ENCODE measurements at regions not wholly inside any gene's neighbourhood (a gene's known extent, or its start where the extent isn't known, plus 50 kb on each side); places are given as distances from the start of the nearest gene placed in this dataset.

DNA sequence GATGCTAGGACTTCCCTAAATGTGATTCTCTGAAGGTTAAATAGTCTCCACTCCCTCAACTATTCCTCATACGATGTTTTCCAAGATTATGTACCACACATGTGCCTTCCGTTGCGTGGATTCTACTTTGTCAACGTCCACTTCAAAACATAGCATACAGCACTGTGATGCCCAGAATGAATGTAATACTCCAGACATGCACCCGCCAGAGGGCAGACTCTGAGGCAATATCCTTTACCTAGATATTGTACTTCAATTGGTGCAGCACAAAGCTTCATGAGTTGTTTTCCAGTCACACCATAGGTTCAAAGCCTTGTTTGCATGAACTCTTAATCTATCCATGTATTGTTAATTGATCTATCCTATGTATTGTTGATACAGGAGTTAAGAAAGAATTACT is 201.0 kb upstream of the NABP1 start:
- TF ChIP-seq, protein P1, sequence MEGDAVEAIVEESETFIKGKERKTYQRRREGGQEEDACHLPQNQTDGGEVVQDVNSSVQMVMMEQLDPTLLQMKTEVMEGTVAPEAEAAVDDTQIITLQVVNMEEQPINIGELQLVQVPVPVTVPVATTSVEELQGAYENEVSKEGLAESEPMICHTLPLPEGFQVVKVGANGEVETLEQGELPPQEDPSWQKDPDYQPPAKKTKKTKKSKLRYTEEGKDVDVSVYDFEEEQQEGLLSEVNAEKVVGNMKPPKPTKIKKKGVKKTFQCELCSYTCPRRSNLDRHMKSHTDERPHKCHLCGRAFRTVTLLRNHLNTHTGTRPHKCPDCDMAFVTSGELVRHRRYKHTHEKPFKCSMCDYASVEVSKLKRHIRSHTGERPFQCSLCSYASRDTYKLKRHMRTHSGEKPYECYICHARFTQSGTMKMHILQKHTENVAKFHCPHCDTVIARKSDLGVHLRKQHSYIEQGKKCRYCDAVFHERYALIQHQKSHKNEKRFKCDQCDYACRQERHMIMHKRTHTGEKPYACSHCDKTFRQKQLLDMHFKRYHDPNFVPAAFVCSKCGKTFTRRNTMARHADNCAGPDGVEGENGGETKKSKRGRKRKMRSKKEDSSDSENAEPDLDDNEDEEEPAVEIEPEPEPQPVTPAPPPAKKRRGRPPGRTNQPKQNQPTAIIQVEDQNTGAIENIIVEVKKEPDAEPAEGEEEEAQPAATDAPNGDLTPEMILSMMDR (conservative IDR thresholded peaks at IDR 0.05): no peak
- H3K27ac ChIP-seq: no peak overlapping the region

DNA sequence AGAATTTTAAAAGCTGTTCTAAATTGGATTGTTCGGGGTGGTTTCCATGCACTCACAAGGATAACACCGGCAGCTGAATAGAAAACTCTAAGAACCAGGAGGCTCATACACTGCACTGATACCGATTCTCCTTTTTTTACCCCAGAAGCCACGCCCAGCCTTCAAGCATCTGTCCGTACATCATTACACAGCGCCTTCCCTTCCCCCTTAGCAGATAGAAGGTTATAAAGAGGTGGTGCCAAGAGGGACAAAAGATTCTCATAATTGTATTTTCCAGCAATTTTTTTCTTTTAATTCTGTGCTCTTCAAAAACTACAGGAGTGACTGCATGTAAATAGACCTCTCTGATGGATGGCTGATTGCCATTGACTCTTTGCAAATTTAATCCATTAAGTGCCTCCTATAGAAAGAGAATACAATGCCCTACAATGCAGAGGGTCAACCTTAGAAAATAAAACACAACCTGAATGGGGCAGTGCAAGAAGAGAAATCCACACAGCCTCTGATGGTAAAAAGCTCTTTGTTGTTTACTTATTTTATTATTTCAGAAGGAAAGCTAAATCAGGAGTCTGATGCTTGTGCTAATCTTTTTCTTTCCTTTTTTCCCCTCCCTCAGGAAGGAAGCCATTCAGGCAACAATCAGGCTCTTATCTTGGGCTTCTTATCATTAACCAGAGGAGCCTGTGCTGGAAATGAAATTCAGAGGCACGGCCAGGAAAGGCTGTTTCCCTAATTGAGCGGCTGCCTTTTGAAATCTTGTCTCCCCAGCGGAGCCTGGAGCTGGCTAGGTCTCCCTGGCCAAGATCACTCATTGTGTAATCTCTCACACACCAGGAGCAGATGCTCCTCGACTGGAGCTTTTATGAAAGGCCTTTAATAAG is 198.9 kb upstream of the NABP1 start:
- peak overlapping the region; percentile 15; the same call in 1 of the 2 replicates for H3K27ac ChIP-seq
- TF ChIP-seq, protein P1 (conservative IDR thresholded peaks at IDR 0.05): no peak

DNA sequence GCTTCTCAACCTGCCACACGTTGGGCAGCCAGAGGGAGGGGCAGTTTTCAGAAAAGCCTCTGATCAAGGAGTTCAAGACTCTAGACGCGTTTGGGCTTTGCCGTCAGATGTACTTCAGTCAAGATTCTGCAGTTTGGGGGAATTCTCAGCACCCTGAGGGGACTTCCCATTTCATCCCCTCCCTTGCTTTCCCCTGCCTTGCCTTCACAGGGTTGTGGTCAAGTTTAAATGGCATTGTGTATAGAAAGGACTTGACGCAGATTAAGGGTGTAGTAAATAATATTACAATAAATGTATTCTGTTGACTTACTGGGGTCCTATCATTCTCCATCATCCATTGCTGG is 198.3 kb upstream of the NABP1 start:
- TF ChIP-seq, protein P1 (conservative IDR thresholded peaks at IDR 0.05): no peak
- H3K27ac ChIP-seq: peak overlapping the region; percentile 15; the same call in 1 of the 2 replicates

DNA sequence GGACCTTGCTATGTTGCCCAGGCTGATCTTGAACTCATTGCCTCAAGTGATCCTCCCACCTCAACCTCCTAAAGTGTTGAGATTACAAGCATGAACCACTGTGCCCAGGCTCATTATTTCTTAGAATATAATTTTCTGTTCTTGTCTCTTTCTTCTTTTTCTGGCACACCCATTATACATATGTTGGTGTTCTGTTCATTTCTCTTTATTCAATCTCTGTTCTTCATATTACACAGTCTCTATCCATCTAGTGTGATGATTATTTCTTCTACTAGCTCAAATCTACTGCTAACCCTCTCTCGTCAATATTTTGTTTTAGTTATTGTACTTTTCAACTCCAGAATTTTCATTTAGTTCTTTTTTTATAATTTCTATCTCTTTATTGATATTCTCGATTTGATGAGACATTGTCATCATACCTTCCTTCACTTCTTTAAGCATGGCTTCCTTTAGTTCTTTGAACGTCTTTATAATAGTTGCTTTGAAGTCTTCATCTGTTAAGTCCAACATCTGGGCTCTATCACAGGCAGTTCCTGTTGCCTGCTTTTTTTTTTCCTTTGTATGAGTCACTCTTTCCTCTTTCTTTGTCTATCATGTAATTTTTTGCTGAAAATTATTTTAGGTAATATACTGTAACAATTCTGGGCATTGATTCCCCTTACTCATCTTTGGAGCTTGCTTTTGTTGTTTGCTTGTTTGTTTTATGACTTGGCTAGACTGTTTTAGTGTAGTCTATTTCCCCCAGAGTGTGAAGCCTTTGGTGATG is 196.4 kb upstream of the NABP1 start:
- TF ChIP-seq, protein P1 (conservative IDR thresholded peaks at IDR 0.05): no peak
- H3K27ac ChIP-seq: no peak overlapping the region

DNA sequence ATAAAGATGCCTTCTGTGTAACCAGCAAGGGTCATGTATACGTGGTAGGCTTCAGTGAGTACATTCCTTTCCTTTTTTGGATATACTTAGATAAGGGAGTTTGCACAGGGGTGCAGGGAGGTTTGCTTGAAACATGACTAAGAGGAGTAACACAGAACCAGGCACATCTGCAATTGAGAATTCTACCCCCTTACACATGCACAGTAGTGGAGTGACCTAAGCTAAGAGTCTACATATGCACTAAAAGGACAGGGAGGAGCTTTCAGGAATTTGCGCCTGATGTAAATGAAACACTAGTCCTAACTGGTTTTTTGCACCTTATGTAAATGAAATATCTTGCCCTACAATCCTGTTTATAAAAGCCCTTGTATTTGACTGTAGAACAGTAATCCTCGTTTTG is 194.8 kb upstream of the NABP1 start:
- no peak overlapping the region for H3K27ac ChIP-seq
- TF ChIP-seq, protein P1 (conservative IDR thresholded peaks at IDR 0.05): no peak

DNA sequence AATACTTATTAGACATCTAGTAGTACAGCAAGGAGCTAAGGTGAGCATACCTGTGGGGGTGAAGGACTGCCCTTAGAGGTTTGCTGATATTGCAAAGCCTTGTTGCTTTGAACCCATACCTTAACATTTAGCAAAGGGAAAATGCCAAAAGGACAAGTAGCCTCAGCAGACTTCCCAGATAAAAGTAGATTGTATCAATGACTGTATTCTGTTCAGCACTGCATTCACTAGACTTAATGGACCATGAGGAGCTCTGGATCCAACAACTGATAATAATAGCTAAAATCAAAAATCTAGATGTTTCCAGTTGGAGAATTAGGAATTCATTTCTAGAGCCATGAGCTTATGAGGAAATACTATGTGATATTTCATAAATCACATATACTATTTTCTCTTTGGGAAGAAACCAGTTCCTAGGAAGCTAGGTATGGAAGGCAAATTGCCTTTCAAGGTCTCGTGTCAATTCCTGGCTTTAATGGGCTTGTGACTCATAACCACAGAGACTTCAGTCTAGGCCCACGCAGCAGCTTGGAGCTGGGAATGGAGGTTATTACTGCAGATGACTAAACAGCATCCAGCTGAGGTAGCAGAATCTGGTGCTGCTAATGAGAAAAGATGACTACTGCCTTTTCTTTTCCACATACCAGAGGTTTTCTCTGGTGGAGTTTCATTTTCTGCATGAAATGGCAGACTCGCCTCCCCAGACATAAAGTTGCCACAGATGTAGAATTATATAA is 191.2 kb upstream of the NABP1 start:
- TF ChIP-seq, protein P1 (conservative IDR thresholded peaks at IDR 0.05): no peak
- H3K27ac ChIP-seq: no peak overlapping the region

DNA sequence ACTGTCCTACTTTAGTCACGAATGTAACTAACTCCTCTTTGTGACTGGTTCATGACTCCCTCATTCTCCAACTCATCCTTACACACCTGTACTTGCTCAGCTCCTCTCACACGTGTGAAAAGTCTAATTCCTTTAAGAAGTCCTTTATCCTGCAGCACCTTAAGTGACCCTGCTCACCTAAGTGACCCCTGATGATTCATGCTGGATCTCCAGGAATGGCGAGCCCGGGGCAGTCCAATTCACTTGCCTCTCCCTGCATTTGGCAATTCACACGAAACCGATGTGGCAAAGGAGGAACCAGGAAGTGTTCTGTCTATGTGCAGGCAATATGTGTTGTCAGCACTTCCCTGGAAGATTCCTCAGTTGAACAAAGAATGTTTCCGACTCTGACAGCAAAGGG is 189.8 kb upstream of the NABP1 start:
- TF ChIP-seq, protein P1 (conservative IDR thresholded peaks at IDR 0.05): no peak
- no peak overlapping the region for H3K27ac ChIP-seq

Data from VCaP (cell line).